Panc1 (cell line): ENCODE measurements at regions not wholly inside any gene's neighbourhood (a gene's known extent, or its start where the extent isn't known, plus 50 kb on each side); places are given as distances from the start of the nearest gene placed in this dataset.

Experiments
- ATAC-seq: fragments of 200-7000 bp; cut with Tn5 transposase; 2 replicates; pipeline ENCODE4 v1.9.1; 2020; ENCODE audit warnings: mild to moderate bottlenecking, moderate library complexity
- BruUV-seq: library from RNA; stranded (reverse); fragments of 400-500 nt; replicated peaks from 2 replicates; lab custom pipeline; 2021; lab: Mats Ljungman, UMichigan
- CTCF ChIA-PET: fragments of 300-600 bp; sonication (Branson Sonifier 250); formaldehyde crosslinking; loops from one replicate; lab custom pipeline; 2022; ENCODE audit warnings: antibody characterized with exemption; lab: Charles Lee
- POLR2A ChIA-PET: fragments of 300-600 bp; sonication (Branson Sonifier 250); formaldehyde crosslinking; loops from one replicate; lab custom pipeline; 2022; ENCODE audit warnings: antibody characterized with exemption; lab: Charles Lee
- DNase-seq: peaks from one replicate; pipeline ENCODE4 v3.0.0-alpha.2; 2010; ENCODE audit warnings: low read depth, low spot score
- H3K27ac ChIP-seq: 2 replicates; pipeline ENCODE4 v1.5.1; 2011; ENCODE audit warnings: mild to moderate bottlenecking, low read length, inconsistent platforms
- H3K27me3 ChIP-seq: fragments of 200-500 bp; sonication (Bioruptor generic); 2 replicates; pipeline ENCODE4 v1.6.0; 2014; ENCODE audit warnings: low read length, inconsistent platforms; ENCODE audit not compliant: control insufficient read depth, insufficient read depth
- H3K36me3 ChIP-seq: fragments of 200-500 bp; sonication (Bioruptor generic); 2 replicates; pipeline ENCODE4 v1.5.1; 2014; ENCODE audit warnings: inconsistent platforms, mild to moderate bottlenecking, low read length, moderate library complexity; ENCODE audit not compliant: control insufficient read depth, insufficient read depth
- H3K4me1 ChIP-seq: 2 replicates; pipeline ENCODE4 v1.5.1; 2011; ENCODE audit warnings: inconsistent platforms, mild to moderate bottlenecking, low read length, moderate library complexity; ENCODE audit not compliant: control insufficient read depth, insufficient read depth
- H3K4me3 ChIP-seq, 2 experiments: 2 replicates each; pipeline ENCODE4 v1.5.1; 2011 to 2012; ENCODE audit warnings: low read depth in 2 of 2, low read length in 2 of 2, mild to moderate bottlenecking in 2 of 2, inconsistent platforms in 1 of 2, moderate library complexity in 1 of 2
- H3K9me3 ChIP-seq: fragments of 200-500 bp; sonication (Bioruptor generic); 2 replicates; pipeline ENCODE4 v1.5.1; 2014; ENCODE audit warnings: low read depth, mild to moderate bottlenecking, inconsistent platforms, low read length, moderate library complexity; ENCODE audit not compliant: control insufficient read depth, insufficient read depth
- POLR2AphosphoS5 ChIP-seq: IDR thresholded peaks from 2 replicates; pipeline ENCODE4 v1.6.1; 2012; ENCODE audit warnings: mild to moderate bottlenecking, low read depth, low read length, moderate library complexity
- SIN3A ChIP-seq: IDR thresholded peaks from 2 replicates; pipeline ENCODE4 v1.6.1; 2012; ENCODE audit warnings: low read depth, mild to moderate bottlenecking, low read length, moderate library complexity, borderline replicate concordance; ENCODE audit not compliant: insufficient read depth
- TCF7L2 ChIP-seq: IDR thresholded peaks from 2 replicates; pipeline ENCODE4 v1.6.1; 2011; ENCODE audit warnings: mild to moderate bottlenecking, low read depth, low read length, inconsistent platforms
- in situ Hi-C: cut with HindIII; loops from 2 replicates; pipeline ENCODE4 v1.10.0; 2016; ENCODE audit warnings: low sequenced_read_pairs, low pct_unique_long_range_greater_than_20kb
- intact Hi-C: fragments of 100-400 bp; cut with micrococcal nuclease; formaldehyde crosslinking; loops from one replicate; pipeline ENCODE4 v1.10.0; 2022; ENCODE audit not compliant: unreplicated experiment
- TF ChIP-seq, protein P1 (sequence below): fragments of 450-650 bp; IDR thresholded peaks from 2 replicates; pipeline ENCODE4 v1.5.1; 2017; ENCODE audit warnings: mild to moderate bottlenecking
- TF ChIP-seq, protein P2 (sequence below), 2 experiments: IDR thresholded peaks; 2 replicates each; pipeline ENCODE4 v1.6.1; 2011 to 2012; ENCODE audit warnings: low read depth in 2 of 2, control low read depth in 1 of 2, low read length in 1 of 2, mild to moderate bottlenecking in 1 of 2, moderate library complexity in 1 of 2; ENCODE audit not compliant: insufficient read depth in 1 of 2

DNA sequence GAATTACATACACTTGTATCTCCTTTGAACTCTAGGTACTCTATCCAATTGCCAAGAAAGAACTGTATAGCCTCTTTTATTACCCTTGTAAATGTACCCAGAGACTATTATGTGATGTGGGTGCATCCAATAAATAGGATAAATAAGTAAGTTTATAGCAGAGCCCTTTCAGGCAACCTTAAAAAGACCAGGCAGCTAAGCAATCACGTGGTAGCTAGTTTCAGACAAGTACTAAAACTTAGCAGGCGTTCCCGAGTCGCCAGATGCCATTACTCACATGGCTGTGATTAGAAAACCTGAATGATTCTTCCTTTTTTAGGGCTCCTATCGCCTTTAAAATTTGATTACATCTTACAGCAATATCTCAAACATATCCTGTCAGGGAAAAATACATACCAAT lies 1303.0 kb downstream of the EFNB2 start:
- Histone ChIP-seq H3K27me3 (no peaks in the 10 kb centered on the region), H3K9me3 (no peaks in the 10 kb centered on the region), H3K36me3 (no peaks in the 10 kb centered on the region), H3K27ac (no peak overlapping the region), H3K4me1 (no peaks in the 10 kb centered on the region), H3K4me3 (no peak overlapping the region)
- TF ChIP-seq TCF7L2: no peak
- no TSS peak for BruUV-seq
- CTCF ChIA-PET: no interaction called here
- in situ Hi-C loops: no loop called here
- no peak for DNase-seq
- intact Hi-C loops: no loop called here
- no peak for ATAC-seq
- POLR2A ChIA-PET: no interaction called here

DNA sequence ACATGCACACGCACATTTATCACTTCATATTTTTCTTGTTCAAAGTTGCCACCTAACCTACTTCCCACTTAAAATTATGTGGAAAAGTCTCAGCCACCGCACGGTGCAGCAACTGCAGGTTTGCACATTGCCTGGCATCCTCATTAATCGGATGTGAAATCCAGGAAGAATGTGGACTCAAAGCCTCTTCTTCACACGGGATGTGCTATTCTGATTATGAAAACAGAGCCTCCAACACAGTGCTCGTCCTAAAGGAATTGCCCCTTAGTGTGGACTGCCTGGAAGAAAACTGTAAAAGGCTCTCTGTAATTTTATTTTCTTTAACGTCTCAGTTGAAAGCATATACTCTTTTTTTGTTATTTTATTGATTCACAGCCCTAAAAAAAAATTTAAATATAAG lies 1303.5 kb downstream of the EFNB2 start:
- ChIA-PET CTCF (no interaction called here), POLR2A (no interaction called here)
- Histone ChIP-seq H3K9me3 (no peaks in the 10 kb centered on the region), H3K4me1 (no peaks in the 10 kb centered on the region), H3K4me3 (no peak overlapping the region), H3K27ac (no peak overlapping the region), H3K36me3 (no peaks in the 10 kb centered on the region), H3K27me3 (no peaks in the 10 kb centered on the region)
- intact Hi-C loops: no loop called here
- no TSS peak for BruUV-seq
- ATAC-seq (no peak), DNase-seq (no peak)
- TF ChIP-seq SIN3A: no peak
- no peak for TF ChIP-seq TCF7L2
- TF ChIP-seq, protein P1, sequence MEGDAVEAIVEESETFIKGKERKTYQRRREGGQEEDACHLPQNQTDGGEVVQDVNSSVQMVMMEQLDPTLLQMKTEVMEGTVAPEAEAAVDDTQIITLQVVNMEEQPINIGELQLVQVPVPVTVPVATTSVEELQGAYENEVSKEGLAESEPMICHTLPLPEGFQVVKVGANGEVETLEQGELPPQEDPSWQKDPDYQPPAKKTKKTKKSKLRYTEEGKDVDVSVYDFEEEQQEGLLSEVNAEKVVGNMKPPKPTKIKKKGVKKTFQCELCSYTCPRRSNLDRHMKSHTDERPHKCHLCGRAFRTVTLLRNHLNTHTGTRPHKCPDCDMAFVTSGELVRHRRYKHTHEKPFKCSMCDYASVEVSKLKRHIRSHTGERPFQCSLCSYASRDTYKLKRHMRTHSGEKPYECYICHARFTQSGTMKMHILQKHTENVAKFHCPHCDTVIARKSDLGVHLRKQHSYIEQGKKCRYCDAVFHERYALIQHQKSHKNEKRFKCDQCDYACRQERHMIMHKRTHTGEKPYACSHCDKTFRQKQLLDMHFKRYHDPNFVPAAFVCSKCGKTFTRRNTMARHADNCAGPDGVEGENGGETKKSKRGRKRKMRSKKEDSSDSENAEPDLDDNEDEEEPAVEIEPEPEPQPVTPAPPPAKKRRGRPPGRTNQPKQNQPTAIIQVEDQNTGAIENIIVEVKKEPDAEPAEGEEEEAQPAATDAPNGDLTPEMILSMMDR: no peak
- in situ Hi-C loops: no loop called here

DNA sequence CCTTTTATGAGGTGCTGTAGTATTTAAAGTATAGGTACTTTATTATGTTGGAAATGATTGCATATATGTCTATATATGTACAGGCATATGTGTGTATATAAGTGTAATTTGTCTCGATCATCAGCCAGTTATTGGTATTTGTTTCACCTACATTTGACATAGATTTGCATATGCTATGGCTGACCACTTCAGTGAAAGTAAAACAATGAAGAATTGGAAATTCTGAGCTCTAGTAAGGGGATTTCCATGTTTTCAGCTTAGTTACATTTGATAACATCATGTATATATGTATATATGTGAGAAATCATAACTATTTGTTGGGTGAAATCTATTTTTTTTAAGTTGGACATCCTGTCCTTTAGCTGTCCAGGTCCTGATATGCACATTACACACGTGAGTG lies 1303.9 kb downstream of the EFNB2 start:
- BruUV-seq: no TSS peak
- in situ Hi-C loops: no loop called here
- no peak overlapping the region for H3K27ac ChIP-seq
- no peak overlapping the region for H3K4me3 ChIP-seq
- no peak for TF ChIP-seq TCF7L2
- TF ChIP-seq, protein P2, sequence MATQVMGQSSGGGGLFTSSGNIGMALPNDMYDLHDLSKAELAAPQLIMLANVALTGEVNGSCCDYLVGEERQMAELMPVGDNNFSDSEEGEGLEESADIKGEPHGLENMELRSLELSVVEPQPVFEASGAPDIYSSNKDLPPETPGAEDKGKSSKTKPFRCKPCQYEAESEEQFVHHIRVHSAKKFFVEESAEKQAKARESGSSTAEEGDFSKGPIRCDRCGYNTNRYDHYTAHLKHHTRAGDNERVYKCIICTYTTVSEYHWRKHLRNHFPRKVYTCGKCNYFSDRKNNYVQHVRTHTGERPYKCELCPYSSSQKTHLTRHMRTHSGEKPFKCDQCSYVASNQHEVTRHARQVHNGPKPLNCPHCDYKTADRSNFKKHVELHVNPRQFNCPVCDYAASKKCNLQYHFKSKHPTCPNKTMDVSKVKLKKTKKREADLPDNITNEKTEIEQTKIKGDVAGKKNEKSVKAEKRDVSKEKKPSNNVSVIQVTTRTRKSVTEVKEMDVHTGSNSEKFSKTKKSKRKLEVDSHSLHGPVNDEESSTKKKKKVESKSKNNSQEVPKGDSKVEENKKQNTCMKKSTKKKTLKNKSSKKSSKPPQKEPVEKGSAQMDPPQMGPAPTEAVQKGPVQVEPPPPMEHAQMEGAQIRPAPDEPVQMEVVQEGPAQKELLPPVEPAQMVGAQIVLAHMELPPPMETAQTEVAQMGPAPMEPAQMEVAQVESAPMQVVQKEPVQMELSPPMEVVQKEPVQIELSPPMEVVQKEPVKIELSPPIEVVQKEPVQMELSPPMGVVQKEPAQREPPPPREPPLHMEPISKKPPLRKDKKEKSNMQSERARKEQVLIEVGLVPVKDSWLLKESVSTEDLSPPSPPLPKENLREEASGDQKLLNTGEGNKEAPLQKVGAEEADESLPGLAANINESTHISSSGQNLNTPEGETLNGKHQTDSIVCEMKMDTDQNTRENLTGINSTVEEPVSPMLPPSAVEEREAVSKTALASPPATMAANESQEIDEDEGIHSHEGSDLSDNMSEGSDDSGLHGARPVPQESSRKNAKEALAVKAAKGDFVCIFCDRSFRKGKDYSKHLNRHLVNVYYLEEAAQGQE (IDR thresholded peaks at IDR 0.05; ENCODE audit: insufficient read depth in 1 of 2, low read depth in 2 of 2, low read length in 1 of 2): no peak
- TF ChIP-seq POLR2AphosphoS5: no peak
- TF ChIP-seq, protein P1: no peak
- no peak for TF ChIP-seq SIN3A
- no peaks in the 10 kb centered on the region for H3K9me3 ChIP-seq
- no peaks in the 10 kb centered on the region for H3K27me3 ChIP-seq
- ChIA-PET CTCF (no interaction called here), POLR2A (no interaction called here)
- H3K4me1 ChIP-seq: no peaks in the 10 kb centered on the region
- intact Hi-C loops: no loop called here
- DNase-seq: no peak
- H3K36me3 ChIP-seq: no peaks in the 10 kb centered on the region
- no peak for ATAC-seq
